ENCODE measurements at regions not wholly inside any gene's neighbourhood (a gene's known extent, or its start where the extent isn't known, plus 50 kb on each side); places are given as distances from the start of the nearest gene placed in this dataset.

DNA sequence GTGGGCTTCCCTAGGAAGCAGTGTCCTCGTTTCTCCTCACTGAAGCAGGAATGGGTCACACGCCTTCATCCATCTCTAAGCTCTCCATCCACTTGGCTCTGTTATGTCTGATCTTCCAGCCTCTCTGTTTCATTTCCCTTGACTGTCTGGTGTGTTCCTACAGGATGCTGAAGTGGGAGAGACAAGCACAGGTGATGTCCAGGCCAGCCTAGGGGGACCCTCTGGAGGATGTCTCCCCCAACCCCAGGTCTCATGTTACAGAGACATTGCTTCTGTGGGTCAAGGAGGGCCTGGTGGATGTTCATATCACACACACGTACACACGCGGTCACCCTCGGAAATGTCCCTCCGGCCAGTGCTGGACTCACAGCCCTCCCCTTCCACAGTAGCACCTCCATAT, 229.9 kb downstream of the CDC5L start:
- intact Hi-C loops (cut with DNase I), result no loop called here
- H3K4me1 ChIP-seq, result no peaks in the 10 kb centered on the region
- no peaks in the 10 kb centered on the region for H3K36me3 ChIP-seq
- no peaks in the 10 kb centered on the region for H3K27me3 ChIP-seq
- DNase-seq (ENCODE audit: extremely low spot score in 2 of 2), result no peak
- TF ChIP-seq, protein P1, sequence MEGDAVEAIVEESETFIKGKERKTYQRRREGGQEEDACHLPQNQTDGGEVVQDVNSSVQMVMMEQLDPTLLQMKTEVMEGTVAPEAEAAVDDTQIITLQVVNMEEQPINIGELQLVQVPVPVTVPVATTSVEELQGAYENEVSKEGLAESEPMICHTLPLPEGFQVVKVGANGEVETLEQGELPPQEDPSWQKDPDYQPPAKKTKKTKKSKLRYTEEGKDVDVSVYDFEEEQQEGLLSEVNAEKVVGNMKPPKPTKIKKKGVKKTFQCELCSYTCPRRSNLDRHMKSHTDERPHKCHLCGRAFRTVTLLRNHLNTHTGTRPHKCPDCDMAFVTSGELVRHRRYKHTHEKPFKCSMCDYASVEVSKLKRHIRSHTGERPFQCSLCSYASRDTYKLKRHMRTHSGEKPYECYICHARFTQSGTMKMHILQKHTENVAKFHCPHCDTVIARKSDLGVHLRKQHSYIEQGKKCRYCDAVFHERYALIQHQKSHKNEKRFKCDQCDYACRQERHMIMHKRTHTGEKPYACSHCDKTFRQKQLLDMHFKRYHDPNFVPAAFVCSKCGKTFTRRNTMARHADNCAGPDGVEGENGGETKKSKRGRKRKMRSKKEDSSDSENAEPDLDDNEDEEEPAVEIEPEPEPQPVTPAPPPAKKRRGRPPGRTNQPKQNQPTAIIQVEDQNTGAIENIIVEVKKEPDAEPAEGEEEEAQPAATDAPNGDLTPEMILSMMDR (IDR thresholded peaks at IDR 0.05), result no peak
- no peak for TF ChIP-seq POLR2A (IDR thresholded peaks at IDR 0.05)
- no peak for TF ChIP-seq POLR2AphosphoS5 (IDR thresholded peaks at IDR 0.05; ENCODE audit: insufficient read depth in 1 of 2, low read depth in 1 of 2)
- H3K9me3 ChIP-seq, result no peaks in the 10 kb centered on the region
- no peak overlapping the region for H3K27ac ChIP-seq
- no peak overlapping the region for H3K4me3 ChIP-seq

DNA sequence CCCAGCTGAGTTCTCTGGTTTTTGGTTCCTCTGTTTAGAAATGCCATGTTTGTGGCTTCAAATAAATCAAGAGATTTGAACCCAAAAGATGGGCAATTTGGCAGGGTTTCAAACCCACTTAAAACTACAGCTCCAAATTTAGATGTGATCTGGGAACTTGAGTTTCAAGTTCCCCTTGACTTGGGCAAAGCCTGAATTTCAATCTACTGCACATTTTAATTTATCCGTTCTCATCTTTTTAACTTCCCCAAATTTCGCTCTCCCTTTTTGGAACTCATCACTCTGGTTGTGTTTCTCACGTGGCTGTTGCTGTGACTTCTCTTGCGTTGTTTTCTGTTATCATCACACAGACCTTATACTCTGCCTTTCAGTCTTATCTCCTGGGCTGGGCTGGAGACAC, 230.9 kb downstream of the CDC5L start:
- H3K27me3 ChIP-seq, result no peaks in the 10 kb centered on the region
- no peaks in the 10 kb centered on the region for H3K4me1 ChIP-seq
- H3K9me3 ChIP-seq, result no peaks in the 10 kb centered on the region
- H3K4me3 ChIP-seq, result no peak overlapping the region
- DNase-seq (ENCODE audit: extremely low spot score in 2 of 2), result no peak
- intact Hi-C loops (cut with DNase I), result no loop called here
- H3K36me3 ChIP-seq, result no peaks in the 10 kb centered on the region
- H3K27ac ChIP-seq, result no peak overlapping the region
- TF ChIP-seq, protein P1 (IDR thresholded peaks at IDR 0.05), result no peak
- no peak for TF ChIP-seq POLR2AphosphoS5 (IDR thresholded peaks at IDR 0.05; ENCODE audit: insufficient read depth in 1 of 2, low read depth in 1 of 2)
- TF ChIP-seq POLR2A (IDR thresholded peaks at IDR 0.05), result no peak

DNA sequence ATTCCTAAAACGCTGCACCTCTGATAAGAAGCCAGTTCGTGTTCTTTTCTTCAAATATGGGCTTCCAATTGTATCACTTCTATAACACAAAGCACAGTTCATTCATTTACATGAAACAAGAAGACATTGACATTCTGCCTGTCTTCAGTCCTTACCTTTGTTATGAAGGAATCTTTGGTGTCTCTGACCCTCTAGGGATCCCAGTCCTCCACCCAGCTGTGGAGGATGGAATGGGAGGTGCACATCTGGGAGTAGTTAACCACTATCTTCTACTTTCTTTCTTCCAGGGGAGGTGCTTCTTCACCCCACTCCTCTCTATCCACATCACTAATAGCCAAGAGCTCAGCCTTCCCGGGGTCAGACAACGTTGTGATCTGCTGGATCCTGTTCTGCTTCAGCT, 233.4 kb downstream of the CDC5L start:
- intact Hi-C loops (cut with DNase I), result no loop called here
- no peaks in the 10 kb centered on the region for H3K27me3 ChIP-seq
- H3K9me3 ChIP-seq, result no peaks in the 10 kb centered on the region
- no peak overlapping the region for H3K4me3 ChIP-seq
- no peak overlapping the region for H3K27ac ChIP-seq
- no peak for DNase-seq (ENCODE audit: extremely low spot score in 2 of 2)
- H3K4me1 ChIP-seq, result no peaks in the 10 kb centered on the region
- H3K36me3 ChIP-seq, result no peaks in the 10 kb centered on the region
- no peak for TF ChIP-seq POLR2AphosphoS5 (IDR thresholded peaks at IDR 0.05; ENCODE audit: insufficient read depth in 1 of 2, low read depth in 1 of 2)
- TF ChIP-seq POLR2A (IDR thresholded peaks at IDR 0.05), result no peak
- TF ChIP-seq, protein P1 (IDR thresholded peaks at IDR 0.05), result no peak

DNA sequence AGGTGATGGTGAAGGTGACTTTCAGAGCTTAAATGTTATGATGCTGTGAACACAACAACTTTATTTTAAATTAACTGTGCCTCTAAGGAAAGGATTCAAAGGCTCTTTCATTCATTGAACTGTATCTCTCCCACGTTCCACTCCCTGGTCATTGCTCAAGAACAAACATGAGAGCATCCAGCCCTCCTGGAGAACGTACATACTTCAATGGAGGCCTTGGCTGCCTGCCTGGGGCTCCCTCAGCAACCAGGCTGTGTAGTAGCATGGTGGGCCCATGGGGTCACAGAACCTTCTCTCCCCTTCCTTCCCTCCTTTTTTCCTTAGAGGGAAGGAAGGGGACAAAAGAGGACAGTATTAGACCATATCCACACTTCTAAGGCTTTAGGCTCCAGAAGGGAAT, 234.3 kb downstream of the CDC5L start:
- Histone ChIP-seq H3K27ac (no peak overlapping the region), H3K36me3 (no peaks in the 10 kb centered on the region), H3K4me3 (no peak overlapping the region), H3K27me3 (no peaks in the 10 kb centered on the region), H3K9me3 (no peaks in the 10 kb centered on the region), H3K4me1 (no peaks in the 10 kb centered on the region)
- DNase-seq (ENCODE audit: extremely low spot score in 2 of 2), result no peak
- TF ChIP-seq POLR2A (IDR thresholded peaks at IDR 0.05) (no peak), POLR2AphosphoS5 (IDR thresholded peaks at IDR 0.05; ENCODE audit: insufficient read depth in 1 of 2, low read depth in 1 of 2) (no peak)
- TF ChIP-seq, protein P1 (IDR thresholded peaks at IDR 0.05), result no peak
- intact Hi-C loops (cut with DNase I), result no loop called here

DNA sequence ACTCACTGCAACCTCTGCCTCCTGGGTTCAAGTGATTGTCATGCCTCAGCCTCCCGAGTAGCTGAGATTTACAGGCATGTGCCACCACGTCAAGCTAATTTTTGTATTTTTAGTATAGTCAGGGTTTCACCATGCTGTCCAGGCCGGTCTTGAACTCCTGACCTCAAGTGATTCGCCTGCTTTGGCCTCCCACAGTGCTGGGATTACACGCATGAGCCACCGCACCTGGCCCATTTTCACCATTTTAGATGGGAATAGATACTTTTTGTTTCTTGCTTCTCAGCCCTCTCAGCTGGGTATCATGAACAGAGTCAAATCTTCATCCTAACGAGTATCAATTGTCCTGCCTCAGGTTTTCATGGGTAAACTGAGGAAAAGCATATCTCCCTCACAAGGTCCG, 235.0 kb downstream of the CDC5L start:
- intact Hi-C loops (cut with DNase I), result no loop called here
- no peak for TF ChIP-seq POLR2A (IDR thresholded peaks at IDR 0.05)
- no peak for TF ChIP-seq POLR2AphosphoS5 (IDR thresholded peaks at IDR 0.05; ENCODE audit: insufficient read depth in 1 of 2, low read depth in 1 of 2)
- TF ChIP-seq, protein P1 (IDR thresholded peaks at IDR 0.05), result no peak

More for the DNA sequence above, 235.0 kb downstream of the CDC5L start:
- H3K27ac ChIP-seq, result no peak overlapping the region
- H3K4me1 ChIP-seq, result no peaks in the 10 kb centered on the region
- H3K9me3 ChIP-seq, result no peaks in the 10 kb centered on the region
- DNase-seq (ENCODE audit: extremely low spot score in 2 of 2), result no peak
- no peaks in the 10 kb centered on the region for H3K36me3 ChIP-seq
- no peak overlapping the region for H3K4me3 ChIP-seq
- no peaks in the 10 kb centered on the region for H3K27me3 ChIP-seq

Data from vagina (tissue), 2 donors.